ENCODE measurements at regions not wholly inside any gene's neighbourhood (a gene's known extent, or its start where the extent isn't known, plus 50 kb on each side); places are given as distances from the start of the nearest gene placed in this dataset.

- peak in 1 of 56 donors; percentile 11 for DNase-seq
Measured at GRCh38 chr9:135308821-135309762, 170.5 kb upstream of the PPP1R26 start.

- DNase-seq: no peak
Measured at GRCh38 chr9:135309763-135310125, 169.8 kb upstream of the PPP1R26 start.

- DNase-seq: no peak
Measured at GRCh38 chr9:135310134-135310533, 169.4 kb upstream of the PPP1R26 start.

GRCh38 chr9:135315572-135315971 is 164.0 kb upstream of the PPP1R26 start:
- DNase-seq: no peak

- no peak for DNase-seq
Measured at GRCh38 chr9:135320331-135320730, 159.3 kb upstream of the PPP1R26 start.

GRCh38 chr9:135320943-135321342 is 158.6 kb upstream of the PPP1R26 start:
- DNase-seq: no peak

GRCh38 chr9:135321580-135321979 is 158.0 kb upstream of the PPP1R26 start:
- no peak for DNase-seq

GRCh38 chr9:135324329-135324728 is 155.3 kb upstream of the PPP1R26 start:
- DNase-seq: no peak

- no peak for DNase-seq
Measured at GRCh38 chr9:135326141-135326540, 153.4 kb upstream of the PPP1R26 start.

- no peak for DNase-seq
Measured at GRCh38 chr9:135326633-135327152, 152.9 kb upstream of the PPP1R26 start.

GRCh38 chr9:135328485-135329417 is 150.8 kb upstream of the PPP1R26 start:
- no peak for DNase-seq

GRCh38 chr9:135329571-135330306 is 149.8 kb upstream of the PPP1R26 start:
- DNase-seq: no peak

- DNase-seq: no peak
Measured at GRCh38 chr9:135330307-135330631, 149.3 kb upstream of the PPP1R26 start.

GRCh38 chr9:135330685-135331590 is 148.6 kb upstream of the PPP1R26 start:
- DNase-seq: no peak

- DNase-seq: no peak
Measured at GRCh38 chr9:135332516-135332915, 147.1 kb upstream of the PPP1R26 start.

- no peak for DNase-seq
Measured at GRCh38 chr9:135332979-135333748, 146.4 kb upstream of the PPP1R26 start.

- no peak for DNase-seq
Measured at GRCh38 chr9:135334953-135335460, 144.6 kb upstream of the PPP1R26 start.

GRCh38 chr9:135335691-135336181 is 143.8 kb upstream of the PPP1R26 start:
- no peak for DNase-seq
